ENCODE measurements at regions not wholly inside any gene's neighbourhood (a gene's known extent, or its start where the extent isn't known, plus 50 kb on each side); places are given as distances from the start of the nearest gene placed in this dataset.

DNA sequence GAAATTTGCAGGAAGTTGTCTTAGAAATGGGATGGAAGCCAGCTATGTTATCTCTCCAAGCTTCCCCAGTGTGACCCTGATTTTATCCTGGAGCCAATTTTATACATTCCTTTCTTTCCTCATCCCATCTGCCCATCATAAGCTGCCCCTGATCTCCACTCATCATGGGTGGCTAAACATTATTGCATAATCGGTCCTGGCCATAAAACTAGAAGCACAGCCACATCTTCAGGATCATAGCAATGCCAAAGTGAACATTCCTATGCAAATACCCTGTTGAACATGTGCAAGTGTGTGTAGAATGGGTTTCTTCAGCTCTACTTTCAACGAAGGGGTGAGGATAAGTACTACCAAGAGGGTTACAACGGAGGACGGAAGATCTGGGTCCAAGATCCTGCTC, 50.6 kb upstream of the COG2 start:
- Histone ChIP-seq H3K27me3 (no peaks in the 10 kb centered on the region), H3K27ac (no peak overlapping the region), H3K9me3 (no peaks in the 10 kb centered on the region), H3K4me1 (no peaks in the 10 kb centered on the region), H3K4me3 (no peak overlapping the region), H3K36me3 (no peaks in the 10 kb centered on the region)
- no peak for DNase-seq
- intact Hi-C loops (cut with DNase I; ENCODE audit: low total_unique reads), result no loop called here
- TF ChIP-seq, protein P1, sequence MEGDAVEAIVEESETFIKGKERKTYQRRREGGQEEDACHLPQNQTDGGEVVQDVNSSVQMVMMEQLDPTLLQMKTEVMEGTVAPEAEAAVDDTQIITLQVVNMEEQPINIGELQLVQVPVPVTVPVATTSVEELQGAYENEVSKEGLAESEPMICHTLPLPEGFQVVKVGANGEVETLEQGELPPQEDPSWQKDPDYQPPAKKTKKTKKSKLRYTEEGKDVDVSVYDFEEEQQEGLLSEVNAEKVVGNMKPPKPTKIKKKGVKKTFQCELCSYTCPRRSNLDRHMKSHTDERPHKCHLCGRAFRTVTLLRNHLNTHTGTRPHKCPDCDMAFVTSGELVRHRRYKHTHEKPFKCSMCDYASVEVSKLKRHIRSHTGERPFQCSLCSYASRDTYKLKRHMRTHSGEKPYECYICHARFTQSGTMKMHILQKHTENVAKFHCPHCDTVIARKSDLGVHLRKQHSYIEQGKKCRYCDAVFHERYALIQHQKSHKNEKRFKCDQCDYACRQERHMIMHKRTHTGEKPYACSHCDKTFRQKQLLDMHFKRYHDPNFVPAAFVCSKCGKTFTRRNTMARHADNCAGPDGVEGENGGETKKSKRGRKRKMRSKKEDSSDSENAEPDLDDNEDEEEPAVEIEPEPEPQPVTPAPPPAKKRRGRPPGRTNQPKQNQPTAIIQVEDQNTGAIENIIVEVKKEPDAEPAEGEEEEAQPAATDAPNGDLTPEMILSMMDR (IDR thresholded peaks at IDR 0.05), result no peak
- TF ChIP-seq POLR2A (IDR thresholded peaks at IDR 0.05), result no peak

DNA sequence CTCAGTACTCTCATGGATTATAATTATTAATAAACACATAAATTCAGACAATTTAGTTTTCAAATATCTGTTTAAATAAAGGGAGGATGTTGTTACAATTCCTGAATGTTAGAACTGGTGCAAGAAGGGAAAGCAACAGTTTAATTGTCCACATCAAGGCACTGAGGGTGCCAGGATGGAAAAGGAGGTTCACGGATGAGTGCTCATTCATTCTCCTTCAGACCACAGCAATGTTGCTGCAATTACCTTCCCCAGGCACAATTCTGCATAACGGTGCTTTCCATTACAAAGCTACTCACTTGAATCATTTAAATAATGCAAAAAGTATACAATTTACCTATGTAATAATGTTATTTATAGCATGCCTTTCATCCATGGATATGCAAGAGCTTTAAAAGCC, 52.3 kb upstream of the COG2 start:
- TF ChIP-seq, protein P1 (IDR thresholded peaks at IDR 0.05), result no peak
- TF ChIP-seq POLR2A (IDR thresholded peaks at IDR 0.05), result no peak
- Histone ChIP-seq H3K9me3 (no peaks in the 10 kb centered on the region), H3K27ac (no peak overlapping the region), H3K36me3 (no peaks in the 10 kb centered on the region), H3K4me3 (no peak overlapping the region), H3K27me3 (no peaks in the 10 kb centered on the region), H3K4me1 (no peaks in the 10 kb centered on the region)
- intact Hi-C loops (cut with DNase I; ENCODE audit: low total_unique reads), result no loop called here
- no peak for DNase-seq

DNA sequence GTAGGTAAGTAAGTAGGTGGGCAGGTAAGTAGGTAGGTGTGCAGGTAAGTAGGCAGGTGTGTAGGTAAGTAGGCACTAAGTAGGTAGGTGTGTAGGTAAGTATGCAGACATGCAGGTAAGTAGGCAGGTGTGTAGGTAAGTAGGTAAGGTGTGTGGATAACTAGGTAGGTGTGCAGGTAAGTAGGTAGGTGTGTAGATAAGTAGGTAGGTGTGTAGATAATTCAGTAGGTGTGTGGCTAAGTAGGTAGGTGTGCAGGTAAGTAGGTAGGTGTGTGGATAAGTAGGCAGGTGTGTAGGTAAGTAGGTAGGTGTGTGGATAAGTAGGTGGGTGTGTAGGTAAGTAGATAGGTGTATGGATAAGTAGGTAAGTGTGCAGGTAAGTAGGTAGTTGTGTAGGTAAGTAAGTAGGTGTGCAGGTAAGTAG, 53.9 kb upstream of the COG2 start:
- H3K4me3 ChIP-seq, result no peak overlapping the region
- H3K36me3 ChIP-seq, result no peaks in the 10 kb centered on the region
- no peak for TF ChIP-seq POLR2A (IDR thresholded peaks at IDR 0.05)
- TF ChIP-seq, protein P1 (IDR thresholded peaks at IDR 0.05), result no peak
- H3K27ac ChIP-seq, result no peak overlapping the region
- no peak for DNase-seq
- H3K4me1 ChIP-seq, result no peaks in the 10 kb centered on the region
- H3K27me3 ChIP-seq, result no peaks in the 10 kb centered on the region
- intact Hi-C loops (cut with DNase I; ENCODE audit: low total_unique reads), result no loop called here
- H3K9me3 ChIP-seq, result no peaks in the 10 kb centered on the region

DNA sequence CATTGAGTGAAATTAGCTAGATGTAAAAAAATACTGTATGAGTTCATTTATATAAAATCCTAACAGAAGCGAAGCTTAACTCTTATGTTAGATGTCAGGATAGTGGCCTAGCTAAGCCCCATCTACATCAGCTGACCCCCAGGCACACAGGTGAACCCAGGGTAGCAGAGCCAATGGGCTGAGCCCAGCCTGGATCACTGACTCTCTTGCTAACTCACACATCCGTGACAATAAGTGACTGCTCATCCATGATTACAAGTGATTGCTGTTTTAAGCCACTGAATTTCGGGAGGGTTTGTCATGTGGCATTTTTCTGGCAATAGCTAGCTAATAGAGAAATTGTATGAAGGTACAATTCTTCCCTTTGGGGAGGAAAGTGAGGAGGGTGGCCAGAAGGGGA, 55.2 kb upstream of the COG2 start:
- DNase-seq, result no peak
- intact Hi-C loops (cut with DNase I; ENCODE audit: low total_unique reads), result no loop called here
- Histone ChIP-seq H3K36me3 (no peaks in the 10 kb centered on the region), H3K4me1 (no peaks in the 10 kb centered on the region), H3K4me3 (no peak overlapping the region), H3K27me3 (no peaks in the 10 kb centered on the region), H3K9me3 (no peaks in the 10 kb centered on the region), H3K27ac (no peak overlapping the region)
- TF ChIP-seq, protein P1 (IDR thresholded peaks at IDR 0.05), result no peak
- TF ChIP-seq POLR2A (IDR thresholded peaks at IDR 0.05), result no peak

DNA sequence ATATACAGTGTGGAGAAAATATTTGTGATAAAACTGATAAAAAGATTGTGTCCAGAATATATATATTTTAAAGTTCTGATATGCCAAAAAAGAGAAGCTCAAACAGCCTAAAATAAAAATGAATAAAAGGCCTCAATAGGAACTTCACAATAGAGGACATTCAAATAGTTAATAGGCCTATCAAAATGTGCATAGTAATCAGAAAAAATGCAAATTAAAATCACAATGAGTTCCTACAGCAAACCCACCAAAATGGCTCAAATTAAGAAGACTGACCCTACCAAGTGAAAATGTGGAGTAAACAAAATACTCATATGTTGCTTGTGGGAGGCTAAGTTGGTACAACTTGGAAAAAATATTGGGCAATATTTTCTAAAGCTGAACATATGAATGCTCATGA, 57.6 kb upstream of the COG2 start:
- intact Hi-C loops (cut with DNase I; ENCODE audit: low total_unique reads), result no loop called here
- Histone ChIP-seq H3K4me1 (no peaks in the 10 kb centered on the region), H3K9me3 (no peaks in the 10 kb centered on the region), H3K27ac (no peak overlapping the region), H3K27me3 (no peaks in the 10 kb centered on the region), H3K36me3 (no peaks in the 10 kb centered on the region), H3K4me3 (no peak overlapping the region)
- DNase-seq, result no peak
- TF ChIP-seq, protein P1 (IDR thresholded peaks at IDR 0.05), result no peak
- no peak for TF ChIP-seq POLR2A (IDR thresholded peaks at IDR 0.05)
